ENCODE measurements at regions not wholly inside any gene's neighbourhood (a gene's known extent, or its start where the extent isn't known, plus 50 kb on each side); places are given as distances from the start of the nearest gene placed in this dataset.

- Histone ChIP-seq H3K27ac (ENCODE audit: low read length) (no peak overlapping the region), H3K9me3 (ENCODE audit: insufficient read depth, low read length, severe bottlenecking) (no peaks in the 10 kb centered on the region), H3K36me3 (ENCODE audit: insufficient read depth, low read length) (no peaks in the 10 kb centered on the region), H3K4me3 (ENCODE audit: low read depth in 1 of 2, low read length in 2 of 2) (no peak overlapping the region), H3K27me3 (ENCODE audit: insufficient read depth, low read length, poor library complexity) (peaks cover 7% of the 10 kb centered on the region), H2AFZ (ENCODE audit: low read depth, low read length) (no peak overlapping the region), H3K4me1 (ENCODE audit: insufficient read depth, low read length) (no peaks in the 10 kb centered on the region), H3K79me2 (ENCODE audit: insufficient read depth, low read length) (no peaks in the 10 kb centered on the region), H4K20me1 (ENCODE audit: insufficient read depth, low read length) (no peaks in the 10 kb centered on the region), H3K9ac (ENCODE audit: low read depth, low read length) (no peak overlapping the region), H3K4me2 (ENCODE audit: insufficient read depth, low read length) (no peak overlapping the region)
- TF ChIP-seq EZH2 (IDR thresholded peaks at IDR 0.05; ENCODE audit: borderline replicate concordance, low read depth, low read length, severe bottlenecking) (no peak), CTCF (IDR thresholded peaks at IDR 0.05; ENCODE audit: borderline replicate concordance, extremely low read depth, low read length, poor library complexity, severe bottlenecking) (no peak)
- DNase-seq = no peak
- ATAC-seq (ENCODE audit: insufficient read depth, low read depth) = no peak
Measured at GRCh38 chr11:126118806-126119205, 56.1 kb upstream of the CDON start.

GRCh38 chr11:126115816-126116331 lies 53.2 kb upstream of the CDON start:
- Histone ChIP-seq H3K4me3 (ENCODE audit: low read depth in 1 of 2, low read length in 2 of 2) (no peak overlapping the region), H4K20me1 (ENCODE audit: insufficient read depth, low read length) (no peaks in the 10 kb centered on the region), H3K79me2 (ENCODE audit: insufficient read depth, low read length) (no peaks in the 10 kb centered on the region), H3K36me3 (ENCODE audit: insufficient read depth, low read length) (no peaks in the 10 kb centered on the region), H3K9me3 (ENCODE audit: insufficient read depth, low read length, severe bottlenecking) (no peaks in the 10 kb centered on the region), H3K4me2 (ENCODE audit: insufficient read depth, low read length) (no peak overlapping the region), H3K4me1 (ENCODE audit: insufficient read depth, low read length) (no peaks in the 10 kb centered on the region), H2AFZ (ENCODE audit: low read depth, low read length) (no peak overlapping the region), H3K27me3 (ENCODE audit: insufficient read depth, low read length, poor library complexity) (no peaks in the 10 kb centered on the region), H3K9ac (ENCODE audit: low read depth, low read length) (no peak overlapping the region), H3K27ac (ENCODE audit: low read length) (no peak overlapping the region)
- no peak for DNase-seq
- no peak for TF ChIP-seq EZH2 (IDR thresholded peaks at IDR 0.05; ENCODE audit: borderline replicate concordance, low read depth, low read length, severe bottlenecking)
- ATAC-seq (ENCODE audit: insufficient read depth, low read depth) = no peak; the same call in 2 of the 3 replicates

DNA sequence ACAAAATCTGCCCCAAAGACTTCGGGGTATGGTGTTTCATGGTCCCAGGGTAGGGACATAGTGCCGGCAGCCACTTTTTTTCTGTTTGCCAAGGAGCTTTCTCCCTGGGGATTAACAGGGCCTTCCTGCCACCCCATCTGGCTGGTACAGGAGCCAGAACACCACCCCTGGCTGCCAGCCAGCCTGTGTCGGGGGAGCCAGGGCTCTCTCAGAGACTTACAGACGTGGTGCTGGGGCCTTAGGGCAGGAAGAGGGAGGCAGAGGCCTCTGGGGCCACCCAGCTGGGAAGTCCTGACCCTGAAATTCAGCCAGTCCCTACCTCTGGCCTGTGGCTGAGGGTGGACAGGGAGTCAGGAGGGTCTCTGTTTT lies 52.4 kb upstream of the CDON start:
- Histone ChIP-seq H3K79me2 (ENCODE audit: insufficient read depth, low read length) (no peaks in the 10 kb centered on the region), H3K9ac (ENCODE audit: low read depth, low read length) (no peak overlapping the region), H3K4me2 (ENCODE audit: insufficient read depth, low read length) (no peak overlapping the region), H3K36me3 (ENCODE audit: insufficient read depth, low read length) (no peaks in the 10 kb centered on the region), H4K20me1 (ENCODE audit: insufficient read depth, low read length) (no peaks in the 10 kb centered on the region), H3K27me3 (ENCODE audit: insufficient read depth, low read length, poor library complexity) (no peaks in the 10 kb centered on the region), H3K4me3 (ENCODE audit: low read depth in 1 of 2, low read length in 2 of 2) (no peak overlapping the region), H3K27ac (ENCODE audit: low read length) (no peak overlapping the region), H2AFZ (ENCODE audit: low read depth, low read length) (no peak overlapping the region), H3K9me3 (ENCODE audit: insufficient read depth, low read length, severe bottlenecking) (no peaks in the 10 kb centered on the region), H3K4me1 (ENCODE audit: insufficient read depth, low read length) (no peaks in the 10 kb centered on the region)
- DNase-seq (peak; percentile 31), ATAC-seq (ENCODE audit: insufficient read depth, low read depth) (peak; percentile 61)
- TF ChIP-seq EZH2 (IDR thresholded peaks at IDR 0.05; ENCODE audit: borderline replicate concordance, low read depth, low read length, severe bottlenecking) (no peak), CTCF (IDR thresholded peaks at IDR 0.05; ENCODE audit: borderline replicate concordance, extremely low read depth, low read length, poor library complexity, severe bottlenecking) (no peak)

- Histone ChIP-seq H3K9me3 (ENCODE audit: insufficient read depth, low read length, severe bottlenecking) (no peaks in the 10 kb centered on the region), H3K36me3 (ENCODE audit: insufficient read depth, low read length) (no peaks in the 10 kb centered on the region), H2AFZ (ENCODE audit: low read depth, low read length) (no peak overlapping the region), H3K27ac (ENCODE audit: low read length) (no peak overlapping the region), H4K20me1 (ENCODE audit: insufficient read depth, low read length) (no peaks in the 10 kb centered on the region), H3K79me2 (ENCODE audit: insufficient read depth, low read length) (no peaks in the 10 kb centered on the region), H3K9ac (ENCODE audit: low read depth, low read length) (no peak overlapping the region), H3K4me2 (ENCODE audit: insufficient read depth, low read length) (no peak overlapping the region), H3K4me3 (ENCODE audit: low read depth in 1 of 2, low read length in 2 of 2) (no peak overlapping the region), H3K27me3 (ENCODE audit: insufficient read depth, low read length, poor library complexity) (no peaks in the 10 kb centered on the region), H3K4me1 (ENCODE audit: insufficient read depth, low read length) (no peaks in the 10 kb centered on the region)
- no peak for DNase-seq
- no peak for TF ChIP-seq EZH2 (IDR thresholded peaks at IDR 0.05; ENCODE audit: borderline replicate concordance, low read depth, low read length, severe bottlenecking)
- TF ChIP-seq CTCF (IDR thresholded peaks at IDR 0.05; ENCODE audit: borderline replicate concordance, extremely low read depth, low read length, poor library complexity, severe bottlenecking) = no peak
- no peak; the same call in 2 of the 3 replicates for ATAC-seq (ENCODE audit: insufficient read depth, low read depth)
Measured at GRCh38 chr11:126114486-126115126, 51.9 kb upstream of the CDON start.

All from DND-41 (cell line).